ENCODE measurements at regions not wholly inside any gene's neighbourhood (a gene's known extent, or its start where the extent isn't known, plus 50 kb on each side); places are given as distances from the start of the nearest gene placed in this dataset.
"Not testable (repeated sequence)": the region's sequence is repeated elsewhere in the genome, so short reads cannot be mapped to it uniquely, and the experiment has no call there.

- no peaks in the 10 kb centered on the region for H3K27me3 Mint-ChIP-seq (ENCODE audit: low read depth)
- no peaks in the 10 kb centered on the region for H3K4me1 Mint-ChIP-seq (ENCODE audit: low read depth)
- peaks cover 24% of the 10 kb centered on the region for H3K9me3 Mint-ChIP-seq
- H3K4me3 Mint-ChIP-seq = no peak overlapping the region
- no peak for ATAC-seq
- no peaks in the 10 kb centered on the region for H3K36me3 Mint-ChIP-seq (ENCODE audit: insufficient read depth)
- DNase-seq = no peak
Measured at GRCh38 chr5:86465052-86465838, 152.5 kb upstream of the COX7C start.

- ATAC-seq; DNase-seq; H3K4me3 Mint-ChIP-seq; H3K4me1 Mint-ChIP-seq (ENCODE audit: low read depth); H3K27me3 Mint-ChIP-seq (ENCODE audit: low read depth); H3K36me3 Mint-ChIP-seq (ENCODE audit: insufficient read depth): not testable (repeated sequence)
- H3K9me3 Mint-ChIP-seq = peaks cover 24% of the 10 kb centered on the region
Measured at GRCh38 chr5:86466721-86467120, 151.0 kb upstream of the COX7C start.

- Mint-ChIP-seq H3K36me3 (ENCODE audit: insufficient read depth) (no peaks in the 10 kb centered on the region), H3K9me3 (no peaks in the 10 kb centered on the region), H3K4me1 (ENCODE audit: low read depth) (no peaks in the 10 kb centered on the region), H3K4me3 (no peak overlapping the region), H3K27me3 (ENCODE audit: low read depth) (no peaks in the 10 kb centered on the region)
- ATAC-seq (no peak), DNase-seq (no peak)
Measured at GRCh38 chr5:86482008-86482407, 135.7 kb upstream of the COX7C start.

GRCh38 chr5:86493777-86494176, 124.0 kb upstream of the COX7C start:
- Mint-ChIP-seq H3K36me3 (ENCODE audit: insufficient read depth) (no peaks in the 10 kb centered on the region), H3K9me3 (no peaks in the 10 kb centered on the region), H3K27me3 (ENCODE audit: low read depth) (peaks cover 1% of the 10 kb centered on the region), H3K4me1 (ENCODE audit: low read depth) (no peaks in the 10 kb centered on the region), H3K4me3 (no peak overlapping the region)
- no peak for ATAC-seq
- DNase-seq = no peak

GRCh38 chr5:86500947-86501346, 116.8 kb upstream of the COX7C start:
- Mint-ChIP-seq H3K27me3 (ENCODE audit: low read depth) (no peaks in the 10 kb centered on the region), H3K4me1 (ENCODE audit: low read depth) (no peaks in the 10 kb centered on the region), H3K4me3 (no peak overlapping the region), H3K36me3 (ENCODE audit: insufficient read depth) (no peaks in the 10 kb centered on the region), H3K9me3 (no peaks in the 10 kb centered on the region)
- ATAC-seq (no peak), DNase-seq (no peak)

- DNase-seq = no peak
- no peak overlapping the region for H3K4me3 Mint-ChIP-seq
- H3K4me1 Mint-ChIP-seq (ENCODE audit: low read depth) = no peaks in the 10 kb centered on the region
- H3K9me3 Mint-ChIP-seq = peaks cover 8% of the 10 kb centered on the region
- H3K36me3 Mint-ChIP-seq (ENCODE audit: insufficient read depth) = no peaks in the 10 kb centered on the region
- ATAC-seq = no peak
- H3K27me3 Mint-ChIP-seq (ENCODE audit: low read depth) = no peaks in the 10 kb centered on the region
Measured at GRCh38 chr5:86507574-86507973, 110.2 kb upstream of the COX7C start.

- not testable (repeated sequence) for DNase-seq; H3K27me3 Mint-ChIP-seq (ENCODE audit: low read depth); ATAC-seq
Measured at GRCh38 chr5:86510330-86510915, 107.3 kb upstream of the COX7C start.

GRCh38 chr5:86523718-86524117, 94.0 kb upstream of the COX7C start:
- Mint-ChIP-seq H3K36me3 (ENCODE audit: insufficient read depth) (no peaks in the 10 kb centered on the region), H3K4me1 (ENCODE audit: low read depth) (no peaks in the 10 kb centered on the region), H3K27me3 (ENCODE audit: low read depth) (no peaks in the 10 kb centered on the region), H3K9me3 (no peaks in the 10 kb centered on the region), H3K4me3 (no peak overlapping the region)
- ATAC-seq (no peak), DNase-seq (no peak)

More at GRCh38 chr5:86510330-86510915, 107.3 kb upstream of the COX7C start:
- H3K36me3 Mint-ChIP-seq (ENCODE audit: insufficient read depth); H3K4me3 Mint-ChIP-seq; H3K9me3 Mint-ChIP-seq; H3K4me1 Mint-ChIP-seq (ENCODE audit: low read depth): not testable (repeated sequence)

- ATAC-seq = no peak
- H3K36me3 Mint-ChIP-seq (ENCODE audit: insufficient read depth) = no peaks in the 10 kb centered on the region
- H3K9me3 Mint-ChIP-seq = no peaks in the 10 kb centered on the region
- no peak overlapping the region for H3K4me3 Mint-ChIP-seq
- H3K27me3 Mint-ChIP-seq (ENCODE audit: low read depth) = no peaks in the 10 kb centered on the region
- no peak for DNase-seq
- no peaks in the 10 kb centered on the region for H3K4me1 Mint-ChIP-seq (ENCODE audit: low read depth)
Measured at GRCh38 chr5:86525622-86526021, 92.1 kb upstream of the COX7C start.

- no peaks in the 10 kb centered on the region for H3K4me1 Mint-ChIP-seq (ENCODE audit: low read depth)
- no peaks in the 10 kb centered on the region for H3K36me3 Mint-ChIP-seq (ENCODE audit: insufficient read depth)
- no peak for DNase-seq
- no peaks in the 10 kb centered on the region for H3K27me3 Mint-ChIP-seq (ENCODE audit: low read depth)
- no peaks in the 10 kb centered on the region for H3K9me3 Mint-ChIP-seq
- H3K4me3 Mint-ChIP-seq = no peak overlapping the region
- no peak for ATAC-seq
Measured at GRCh38 chr5:86526811-86527348, 90.9 kb upstream of the COX7C start.

GRCh38 chr5:86532429-86532828, 85.3 kb upstream of the COX7C start:
- Mint-ChIP-seq H3K27me3 (ENCODE audit: low read depth) (peaks cover 1% of the 10 kb centered on the region), H3K9me3 (no peaks in the 10 kb centered on the region), H3K4me1 (ENCODE audit: low read depth) (no peaks in the 10 kb centered on the region), H3K36me3 (ENCODE audit: insufficient read depth) (no peaks in the 10 kb centered on the region), H3K4me3 (no peak overlapping the region)
- no peak for DNase-seq
- ATAC-seq = no peak

- ATAC-seq (no peak), DNase-seq (no peak)
- no peaks in the 10 kb centered on the region for H3K36me3 Mint-ChIP-seq (ENCODE audit: insufficient read depth)
- H3K4me3 Mint-ChIP-seq = no peak overlapping the region
- H3K27me3 Mint-ChIP-seq (ENCODE audit: low read depth) = peaks cover 5% of the 10 kb centered on the region
- H3K9me3 Mint-ChIP-seq = no peaks in the 10 kb centered on the region
- no peaks in the 10 kb centered on the region for H3K4me1 Mint-ChIP-seq (ENCODE audit: low read depth)
Measured at GRCh38 chr5:86536396-86536795, 81.3 kb upstream of the COX7C start.

GRCh38 chr5:86542532-86542931, 75.2 kb upstream of the COX7C start:
- Mint-ChIP-seq H3K36me3 (ENCODE audit: insufficient read depth) (no peaks in the 10 kb centered on the region), H3K27me3 (ENCODE audit: low read depth) (peaks cover 3% of the 10 kb centered on the region)

GRCh38 chr5:86546044-86546443, 71.7 kb upstream of the COX7C start:
- peaks cover under 1% of the 10 kb centered on the region for H3K27me3 Mint-ChIP-seq (ENCODE audit: low read depth)
- no peak overlapping the region for H3K4me3 Mint-ChIP-seq
- ATAC-seq (no peak), DNase-seq (no peak)
- no peaks in the 10 kb centered on the region for H3K36me3 Mint-ChIP-seq (ENCODE audit: insufficient read depth)
- no peaks in the 10 kb centered on the region for H3K4me1 Mint-ChIP-seq (ENCODE audit: low read depth)
- no peaks in the 10 kb centered on the region for H3K9me3 Mint-ChIP-seq

More at GRCh38 chr5:86542532-86542931, 75.2 kb upstream of the COX7C start:
- Mint-ChIP-seq H3K4me3 (no peak overlapping the region), H3K4me1 (ENCODE audit: low read depth) (no peaks in the 10 kb centered on the region), H3K9me3 (no peaks in the 10 kb centered on the region)
- no peak for DNase-seq
- no peak for ATAC-seq

- ATAC-seq = no peak
- no peaks in the 10 kb centered on the region for H3K4me1 Mint-ChIP-seq (ENCODE audit: low read depth)
- no peaks in the 10 kb centered on the region for H3K9me3 Mint-ChIP-seq
- no peak for DNase-seq
- H3K36me3 Mint-ChIP-seq (ENCODE audit: insufficient read depth) = no peaks in the 10 kb centered on the region
- no peaks in the 10 kb centered on the region for H3K27me3 Mint-ChIP-seq (ENCODE audit: low read depth)
- no peak overlapping the region for H3K4me3 Mint-ChIP-seq
Measured at GRCh38 chr5:86546582-86546981, 71.2 kb upstream of the COX7C start.

All from activated T-cell treated with anti-CD3 and anti-CD28 coated beads, Interleukin-2, amount 50 U/mL, for 4 hours (primary cell).